GM06990 (cell line): ENCODE measurements at regions not wholly inside any gene's neighbourhood (a gene's known extent, or its start where the extent isn't known, plus 50 kb on each side); places are given as distances from the start of the nearest gene placed in this dataset.

Experiments
- DNase-seq: peaks from one replicate; pipeline ENCODE4 v3.0.0-alpha.2; 2011; ENCODE audit not compliant: insufficient read length; ENCODE audit errors: extremely low read depth
- H3K27me3 ChIP-seq: replicated peaks from 2 replicates; pipeline ENCODE4 v1.6.0; 2011; ENCODE audit warnings: low read length; ENCODE audit not compliant: control insufficient read depth, insufficient read depth
- H3K36me3 ChIP-seq: 2 replicates; pipeline ENCODE4 v1.5.1; 2011; ENCODE audit warnings: low read length; ENCODE audit not compliant: control insufficient read depth, insufficient read depth
- H3K4me3 ChIP-seq: replicated peaks from 2 replicates; pipeline ENCODE4 v1.5.1; 2011; ENCODE audit warnings: low read depth, mild to moderate bottlenecking, control low read depth, low read length
- TF ChIP-seq, protein P1 (sequence below): IDR thresholded peaks from 2 replicates; pipeline ENCODE4 v1.5.1; 2011; ENCODE audit warnings: low read length, control low read depth, mild to moderate bottlenecking, inconsistent platforms; ENCODE audit not compliant: insufficient read depth, poor library complexity, severe bottlenecking

DNA sequence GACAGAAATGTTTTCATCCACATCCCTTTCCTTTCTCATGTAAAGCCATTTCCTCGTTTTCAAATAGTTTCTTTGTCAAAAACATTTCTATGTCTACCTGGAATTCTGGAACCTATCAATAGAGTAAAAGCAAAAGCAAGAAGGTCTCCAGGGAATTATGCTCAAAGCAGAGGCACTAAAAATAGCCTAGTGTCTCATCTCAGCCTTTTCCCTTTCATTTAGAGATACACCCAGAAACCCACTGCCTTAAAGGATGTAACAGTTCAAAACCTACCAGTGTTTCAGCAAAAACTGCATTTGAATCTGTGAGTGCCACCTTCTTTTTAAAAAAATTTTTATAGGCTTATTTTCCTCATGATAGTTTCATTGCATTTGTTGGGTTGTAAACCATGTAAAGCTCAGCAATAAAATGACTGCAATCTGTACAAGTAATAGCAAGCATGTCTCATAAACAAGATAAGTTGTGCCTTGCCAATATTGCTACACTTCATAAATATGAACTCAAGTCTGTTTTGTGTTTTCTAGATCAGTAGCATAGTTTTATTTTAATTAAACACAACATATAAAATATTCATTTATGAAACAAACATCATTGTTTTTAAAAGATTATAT is 927.3 kb upstream of the ACVR2A start:
- Histone ChIP-seq H3K27me3 (no peaks in the 10 kb centered on the region), H3K4me3 (no peak overlapping the region), H3K36me3 (no peaks in the 10 kb centered on the region)
- TF ChIP-seq, protein P1, sequence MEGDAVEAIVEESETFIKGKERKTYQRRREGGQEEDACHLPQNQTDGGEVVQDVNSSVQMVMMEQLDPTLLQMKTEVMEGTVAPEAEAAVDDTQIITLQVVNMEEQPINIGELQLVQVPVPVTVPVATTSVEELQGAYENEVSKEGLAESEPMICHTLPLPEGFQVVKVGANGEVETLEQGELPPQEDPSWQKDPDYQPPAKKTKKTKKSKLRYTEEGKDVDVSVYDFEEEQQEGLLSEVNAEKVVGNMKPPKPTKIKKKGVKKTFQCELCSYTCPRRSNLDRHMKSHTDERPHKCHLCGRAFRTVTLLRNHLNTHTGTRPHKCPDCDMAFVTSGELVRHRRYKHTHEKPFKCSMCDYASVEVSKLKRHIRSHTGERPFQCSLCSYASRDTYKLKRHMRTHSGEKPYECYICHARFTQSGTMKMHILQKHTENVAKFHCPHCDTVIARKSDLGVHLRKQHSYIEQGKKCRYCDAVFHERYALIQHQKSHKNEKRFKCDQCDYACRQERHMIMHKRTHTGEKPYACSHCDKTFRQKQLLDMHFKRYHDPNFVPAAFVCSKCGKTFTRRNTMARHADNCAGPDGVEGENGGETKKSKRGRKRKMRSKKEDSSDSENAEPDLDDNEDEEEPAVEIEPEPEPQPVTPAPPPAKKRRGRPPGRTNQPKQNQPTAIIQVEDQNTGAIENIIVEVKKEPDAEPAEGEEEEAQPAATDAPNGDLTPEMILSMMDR, result no peak
- no peak for DNase-seq

DNA sequence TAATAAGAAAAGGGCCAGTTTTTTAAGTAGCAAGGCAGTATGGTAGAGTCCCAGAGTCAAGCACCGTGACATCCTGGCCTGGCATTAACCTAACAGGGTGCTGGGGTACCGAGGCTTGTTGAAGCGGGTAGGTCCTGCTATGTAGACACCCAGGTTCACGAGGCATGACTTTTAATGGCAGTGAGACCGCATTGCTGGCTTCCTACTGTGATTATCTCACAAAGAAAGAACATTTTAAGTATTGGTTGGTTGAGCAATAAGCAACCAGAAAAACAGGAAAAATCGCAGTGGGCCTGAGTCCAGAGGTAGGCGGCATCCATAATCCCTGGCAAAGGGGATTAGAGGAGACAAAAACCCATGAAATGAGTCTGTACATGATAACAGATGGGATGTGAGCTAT is 927.9 kb upstream of the ACVR2A start:
- no peak for DNase-seq
- TF ChIP-seq, protein P1, result no peak
- Histone ChIP-seq H3K27me3 (no peaks in the 10 kb centered on the region), H3K36me3 (no peaks in the 10 kb centered on the region), H3K4me3 (no peak overlapping the region)

DNA sequence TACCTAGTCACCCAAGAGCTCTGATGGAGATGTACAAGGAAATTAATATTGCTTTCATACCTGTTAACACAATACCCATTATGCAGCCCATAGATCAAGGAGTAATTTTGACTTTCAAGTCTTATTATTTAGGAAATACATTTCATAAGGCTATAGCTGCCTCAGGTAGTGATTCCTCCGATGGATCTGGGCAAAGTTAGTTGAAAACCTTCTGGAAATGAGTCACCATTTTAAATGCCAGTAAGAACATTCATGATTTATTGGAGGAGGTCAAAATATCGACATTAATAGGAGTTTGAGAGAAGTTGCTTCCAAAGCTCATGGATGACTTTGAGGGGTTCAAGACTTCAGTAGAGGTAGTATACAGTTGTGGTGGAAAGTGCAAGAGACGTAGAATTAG is 931.4 kb upstream of the ACVR2A start:
- TF ChIP-seq, protein P1, result no peak
- no peak overlapping the region for H3K4me3 ChIP-seq
- no peak for DNase-seq
- H3K36me3 ChIP-seq, result no peaks in the 10 kb centered on the region
- H3K27me3 ChIP-seq, result no peaks in the 10 kb centered on the region

DNA sequence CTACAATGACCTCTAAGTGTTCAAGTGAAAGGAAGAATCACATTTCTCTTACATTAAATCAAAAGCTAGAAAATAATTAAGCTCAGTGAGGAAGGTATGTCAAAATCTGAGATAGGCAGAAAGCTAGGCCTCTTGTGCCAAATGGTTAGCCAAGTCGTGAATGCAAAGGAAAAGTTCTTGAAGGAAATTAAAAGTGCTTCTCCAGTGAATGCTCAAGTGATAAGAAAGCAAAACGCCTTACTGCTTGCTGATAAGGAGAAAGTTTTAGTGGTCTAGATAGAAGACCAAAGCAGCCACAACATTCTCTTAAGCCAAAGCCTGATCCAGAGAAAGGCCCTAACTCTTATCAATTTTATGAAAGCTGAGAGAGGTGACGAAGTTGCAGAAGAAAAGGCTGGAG is 932.3 kb upstream of the ACVR2A start:
- TF ChIP-seq, protein P1, result no peak
- Histone ChIP-seq H3K4me3 (no peak overlapping the region), H3K36me3 (no peaks in the 10 kb centered on the region), H3K27me3 (no peaks in the 10 kb centered on the region)
- DNase-seq, result no peak

DNA sequence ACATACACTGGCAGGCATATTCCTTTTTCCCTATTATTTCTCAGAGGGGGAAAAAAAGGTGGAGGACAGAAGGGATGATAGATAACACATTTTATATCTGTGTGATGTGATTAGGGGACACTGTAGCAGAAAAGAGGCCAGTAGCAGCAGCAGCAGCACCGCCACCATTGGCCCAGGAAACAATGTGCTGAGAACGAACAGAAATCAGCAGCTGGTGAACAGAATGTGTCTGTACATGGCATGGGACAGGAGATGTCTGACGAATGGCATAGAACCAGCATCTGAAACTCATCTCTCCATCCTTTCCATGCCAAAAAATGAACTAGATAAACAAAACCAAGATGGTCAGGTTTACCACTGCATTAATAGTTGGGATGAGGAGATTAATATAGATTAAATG is 936.1 kb upstream of the ACVR2A start:
- H3K36me3 ChIP-seq, result no peaks in the 10 kb centered on the region
- no peak overlapping the region for H3K4me3 ChIP-seq
- no peak for DNase-seq
- H3K27me3 ChIP-seq, result no peaks in the 10 kb centered on the region; the same call in 1 of the 2 replicates
- TF ChIP-seq, protein P1, result no peak

DNA sequence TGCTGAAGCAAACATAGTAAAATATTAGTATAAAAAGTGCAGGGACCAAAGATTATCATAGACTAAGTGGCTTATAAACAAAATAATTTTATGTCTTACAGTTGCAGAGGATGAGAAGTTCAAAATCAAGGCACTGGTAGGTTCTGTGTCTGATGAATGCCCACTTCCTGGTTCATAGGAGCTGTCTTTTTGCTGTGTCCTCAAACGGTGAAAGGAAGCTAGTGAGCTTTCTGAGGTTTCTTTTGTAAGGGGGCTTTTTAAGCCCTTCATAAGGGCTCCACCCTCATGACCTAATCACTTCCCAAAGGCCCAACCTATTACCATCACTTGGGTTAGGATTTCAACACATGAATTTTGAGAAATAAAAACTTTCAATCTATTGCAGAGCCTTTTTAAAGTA is 946.7 kb upstream of the ACVR2A start:
- H3K27me3 ChIP-seq, result no peaks in the 10 kb centered on the region
- no peak for DNase-seq
- H3K4me3 ChIP-seq, result no peak overlapping the region
- H3K36me3 ChIP-seq, result no peaks in the 10 kb centered on the region
- TF ChIP-seq, protein P1, result no peak
